ENCODE measurements at regions not wholly inside any gene's neighbourhood (a gene's known extent, or its start where the extent isn't known, plus 50 kb on each side); places are given as distances from the start of the nearest gene placed in this dataset.

DNA sequence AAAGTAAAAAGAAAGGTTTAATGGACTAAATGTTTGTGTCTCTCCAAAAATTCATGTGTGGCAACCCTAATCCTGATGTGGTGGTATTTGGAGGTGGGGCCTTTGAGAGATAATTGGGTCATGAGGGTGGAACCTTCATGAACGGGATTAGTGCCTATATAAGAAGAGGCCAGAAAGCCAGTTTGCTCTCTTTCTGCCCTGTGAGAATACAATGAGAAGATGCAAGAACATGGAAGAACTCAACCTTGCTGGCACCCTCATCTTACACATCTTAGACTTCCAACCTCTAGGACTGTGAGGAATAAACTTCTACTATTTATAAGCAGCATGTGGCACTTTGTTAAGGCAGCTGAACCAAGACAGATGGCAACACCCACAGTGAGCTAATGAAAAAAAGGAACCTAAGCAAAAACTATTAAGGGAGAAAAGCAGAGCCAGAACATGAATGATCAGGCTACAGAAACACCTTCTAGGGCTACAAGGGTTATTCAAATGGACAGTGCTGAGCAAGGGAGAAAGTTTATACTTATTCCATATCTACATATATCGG lies 159.5 kb downstream of the PLK2 start:
- TF ChIP-seq, protein P1, sequence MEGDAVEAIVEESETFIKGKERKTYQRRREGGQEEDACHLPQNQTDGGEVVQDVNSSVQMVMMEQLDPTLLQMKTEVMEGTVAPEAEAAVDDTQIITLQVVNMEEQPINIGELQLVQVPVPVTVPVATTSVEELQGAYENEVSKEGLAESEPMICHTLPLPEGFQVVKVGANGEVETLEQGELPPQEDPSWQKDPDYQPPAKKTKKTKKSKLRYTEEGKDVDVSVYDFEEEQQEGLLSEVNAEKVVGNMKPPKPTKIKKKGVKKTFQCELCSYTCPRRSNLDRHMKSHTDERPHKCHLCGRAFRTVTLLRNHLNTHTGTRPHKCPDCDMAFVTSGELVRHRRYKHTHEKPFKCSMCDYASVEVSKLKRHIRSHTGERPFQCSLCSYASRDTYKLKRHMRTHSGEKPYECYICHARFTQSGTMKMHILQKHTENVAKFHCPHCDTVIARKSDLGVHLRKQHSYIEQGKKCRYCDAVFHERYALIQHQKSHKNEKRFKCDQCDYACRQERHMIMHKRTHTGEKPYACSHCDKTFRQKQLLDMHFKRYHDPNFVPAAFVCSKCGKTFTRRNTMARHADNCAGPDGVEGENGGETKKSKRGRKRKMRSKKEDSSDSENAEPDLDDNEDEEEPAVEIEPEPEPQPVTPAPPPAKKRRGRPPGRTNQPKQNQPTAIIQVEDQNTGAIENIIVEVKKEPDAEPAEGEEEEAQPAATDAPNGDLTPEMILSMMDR (IDR thresholded peaks at IDR 0.05; ENCODE audit: insufficient read depth, low read depth, low read length) = no peak
- TF ChIP-seq EZH2 (IDR thresholded peaks at IDR 0.05; ENCODE audit: insufficient read depth, low read length) = no peak
